NCI-H2171 treated with DMSO at 0.1 percent for 48 hours (cell line): ENCODE measurements at regions not wholly inside any gene's neighbourhood (a gene's known extent, or its start where the extent isn't known, plus 50 kb on each side); places are given as distances from the start of the nearest gene placed in this dataset.

Experiments
- DNase-seq: peaks from one replicate; lab custom pipeline; 2025; lab: John Stamatoyannopoulos, UW

GRCh38 chr3:64848127-64848800, 160.5 kb upstream of the ADAMTS9 start:
- no peak for DNase-seq

GRCh38 chr3:64844558-64844957, 156.8 kb upstream of the ADAMTS9 start:
- DNase-seq: no peak

- DNase-seq: no peak
Measured at GRCh38 chr3:64837986-64838735, 150.4 kb upstream of the ADAMTS9 start.

GRCh38 chr3:64837126-64837738, 149.4 kb upstream of the ADAMTS9 start:
- DNase-seq: no peak

- no peak for DNase-seq
Measured at GRCh38 chr3:64836097-64836496, 148.3 kb upstream of the ADAMTS9 start.

GRCh38 chr3:64832098-64832497, 144.3 kb upstream of the ADAMTS9 start:
- DNase-seq: no peak

GRCh38 chr3:64830681-64831080, 142.9 kb upstream of the ADAMTS9 start:
- DNase-seq: no peak

- DNase-seq: no peak
Measured at GRCh38 chr3:64829331-64829730, 141.5 kb upstream of the ADAMTS9 start.

GRCh38 chr3:64828276-64828675, 140.5 kb upstream of the ADAMTS9 start:
- no peak for DNase-seq

GRCh38 chr3:64827431-64827830, 139.6 kb upstream of the ADAMTS9 start:
- no peak for DNase-seq

- no peak for DNase-seq
Measured at GRCh38 chr3:64827019-64827418, 139.2 kb upstream of the ADAMTS9 start.

GRCh38 chr3:64825404-64826120, 137.8 kb upstream of the ADAMTS9 start:
- DNase-seq: no peak

GRCh38 chr3:64824394-64824909, 136.7 kb upstream of the ADAMTS9 start:
- DNase-seq: no peak

- no peak for DNase-seq
Measured at GRCh38 chr3:64818196-64818595, 130.4 kb upstream of the ADAMTS9 start.

- no peak for DNase-seq
Measured at GRCh38 chr3:64816355-64816754, 128.6 kb upstream of the ADAMTS9 start.

GRCh38 chr3:64815789-64816188, 128.0 kb upstream of the ADAMTS9 start:
- no peak for DNase-seq

- no peak for DNase-seq
Measured at GRCh38 chr3:64815195-64815631, 127.4 kb upstream of the ADAMTS9 start.

- DNase-seq: no peak
Measured at GRCh38 chr3:64814351-64814750, 126.6 kb upstream of the ADAMTS9 start.

GRCh38 chr3:64813326-64813725, 125.5 kb upstream of the ADAMTS9 start:
- no peak for DNase-seq

GRCh38 chr3:64809086-64809485, 121.3 kb upstream of the ADAMTS9 start:
- DNase-seq: no peak

GRCh38 chr3:64808061-64808460, 120.3 kb upstream of the ADAMTS9 start:
- no peak for DNase-seq
